HAP-1 (cell line): ENCODE measurements at regions not wholly inside any gene's neighbourhood (a gene's known extent, or its start where the extent isn't known, plus 50 kb on each side); places are given as distances from the start of the nearest gene placed in this dataset.

Source experiments
- DNase-seq, 2 experiments: peaks; one replicate each; pipeline ENCODE4 v3.0.0-alpha.2; 2016 to 2020; ENCODE audit warnings: low spot score in 2 of 2
- H3K27me3 ChIP-seq: fragments of 250-450 bp; sonication (Bioruptor Pico); 2 replicates; pipeline ENCODE4 v1.5.1; 2020; ENCODE audit warnings: low read depth, mild to moderate bottlenecking, moderate library complexity
- H3K36me3 ChIP-seq: fragments of 250-450 bp; sonication (Bioruptor Pico); replicated peaks from 2 replicates; pipeline ENCODE4 v1.5.1; 2020; ENCODE audit warnings: mild to moderate bottlenecking
- H3K4me1 ChIP-seq: fragments of 250-450 bp; sonication (Bioruptor Pico); 2 replicates; pipeline ENCODE4 v1.5.1; 2020; ENCODE audit warnings: mild to moderate bottlenecking
- H3K4me3 ChIP-seq: fragments of 250-450 bp; sonication (Bioruptor Pico); 2 replicates; pipeline ENCODE4 v1.5.1; 2020; ENCODE audit warnings: mild to moderate bottlenecking, moderate library complexity
- H3K9me3 ChIP-seq: fragments of 250-450 bp; sonication (Bioruptor Pico); 2 replicates; pipeline ENCODE4 v1.5.1; 2020; ENCODE audit warnings: mild to moderate bottlenecking, moderate library complexity
- in situ Hi-C: fragments of 300-500 bp; cut with MboI; formaldehyde crosslinking; loops from 3 replicates; pipeline ENCODE4 v1.14.3; 2020; ENCODE audit warnings: low sequenced_read_pairs, inconsistent platforms, mixed read lengths

DNA sequence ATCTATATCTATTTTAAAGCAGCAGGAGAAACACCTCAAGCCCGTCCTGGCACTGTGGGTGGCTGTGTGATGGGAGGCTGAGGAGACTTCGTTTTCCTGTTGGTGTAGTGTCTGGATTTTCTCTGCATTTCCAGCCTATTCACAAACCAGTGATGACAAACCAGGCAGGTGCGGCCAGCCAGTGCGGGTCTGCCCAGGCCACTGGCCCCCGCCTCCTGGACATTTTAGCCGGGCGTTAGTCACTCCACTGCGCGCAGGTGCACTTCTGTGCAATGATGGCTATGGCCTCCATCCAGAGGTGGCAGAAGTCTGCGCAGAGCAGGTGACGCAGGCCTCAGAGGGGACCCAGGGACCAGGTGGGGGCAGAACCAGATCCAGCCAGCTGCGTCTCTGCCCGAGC is 64.9 kb upstream of the PITRM1 start:
- Histone ChIP-seq H3K4me1 (no peaks in the 10 kb centered on the region), H3K27me3 (no peaks in the 10 kb centered on the region), H3K36me3 (no peaks in the 10 kb centered on the region), H3K4me3 (no peak overlapping the region), H3K9me3 (no peaks in the 10 kb centered on the region)
- no peak for DNase-seq
- in situ Hi-C loops = no loop called here

GRCh38 chr10:3236644-3237404 is 64.2 kb upstream of the PITRM1 start:
- in situ Hi-C loops = no loop called here
- H3K4me3 ChIP-seq = no peak overlapping the region
- no peaks in the 10 kb centered on the region for H3K36me3 ChIP-seq
- no peaks in the 10 kb centered on the region for H3K9me3 ChIP-seq
- no peaks in the 10 kb centered on the region for H3K4me1 ChIP-seq
- no peak for DNase-seq
- H3K27me3 ChIP-seq = no peaks in the 10 kb centered on the region

DNA sequence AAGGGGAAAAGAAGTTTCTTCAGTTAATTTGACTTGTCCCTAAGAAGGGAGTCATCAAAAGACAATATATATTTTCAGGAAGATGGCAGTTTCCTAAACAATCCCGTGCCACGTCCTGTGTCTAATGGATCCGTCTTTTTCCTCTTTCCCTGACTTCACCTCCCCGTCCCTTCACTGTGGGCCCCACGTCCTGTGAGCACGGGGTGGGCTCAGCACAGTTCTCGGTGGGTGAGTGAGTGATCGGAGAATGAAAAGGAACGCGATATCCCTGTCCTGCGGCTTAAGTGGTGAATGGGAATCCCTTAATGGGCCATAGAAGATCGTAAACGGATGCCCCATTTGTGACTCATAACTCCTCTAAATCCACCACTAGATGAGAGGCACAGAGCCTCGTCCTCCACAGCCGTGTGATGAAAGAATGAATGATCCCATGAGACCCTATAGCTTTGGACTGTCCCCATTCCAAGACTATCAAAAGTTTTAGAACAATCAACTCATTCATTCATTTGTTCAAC is 63.5 kb upstream of the PITRM1 start:
- in situ Hi-C loops = no loop called here
- H3K27me3 ChIP-seq = no peaks in the 10 kb centered on the region

GRCh38 chr10:3235395-3235794 is 62.8 kb upstream of the PITRM1 start:
- no peaks in the 10 kb centered on the region for H3K36me3 ChIP-seq
- no peaks in the 10 kb centered on the region for H3K4me1 ChIP-seq
- H3K4me3 ChIP-seq = no peak overlapping the region
- no peaks in the 10 kb centered on the region for H3K9me3 ChIP-seq
- DNase-seq = no peak
- in situ Hi-C loops = no loop called here
- H3K27me3 ChIP-seq = no peaks in the 10 kb centered on the region

More for the DNA sequence above, 63.5 kb upstream of the PITRM1 start:
- no peak for DNase-seq
- H3K36me3 ChIP-seq = no peaks in the 10 kb centered on the region
- no peaks in the 10 kb centered on the region for H3K9me3 ChIP-seq
- no peak overlapping the region for H3K4me3 ChIP-seq
- H3K4me1 ChIP-seq = no peaks in the 10 kb centered on the region

GRCh38 chr10:3233486-3233990 is 61.0 kb upstream of the PITRM1 start:
- H3K27me3 ChIP-seq = no peaks in the 10 kb centered on the region
- H3K4me3 ChIP-seq = no peak overlapping the region
- DNase-seq = no peak
- in situ Hi-C loops = no loop called here
- H3K9me3 ChIP-seq = no peaks in the 10 kb centered on the region
- H3K36me3 ChIP-seq = no peaks in the 10 kb centered on the region
- H3K4me1 ChIP-seq = no peaks in the 10 kb centered on the region

- no peak for DNase-seq
- no peaks in the 10 kb centered on the region for H3K9me3 ChIP-seq
- H3K4me1 ChIP-seq = no peaks in the 10 kb centered on the region
- in situ Hi-C loops = no loop called here
- H3K27me3 ChIP-seq = no peaks in the 10 kb centered on the region
- H3K4me3 ChIP-seq = no peak overlapping the region
- no peaks in the 10 kb centered on the region for H3K36me3 ChIP-seq
These were observed 59.6 kb upstream of the PITRM1 start for GRCh38 chr10:3231951-3232730.

GRCh38 chr10:3229815-3230214 is 57.2 kb upstream of the PITRM1 start:
- H3K4me3 ChIP-seq = no peak overlapping the region
- DNase-seq = no peak
- H3K27me3 ChIP-seq = no peaks in the 10 kb centered on the region
- H3K4me1 ChIP-seq = no peaks in the 10 kb centered on the region
- no peaks in the 10 kb centered on the region for H3K9me3 ChIP-seq
- in situ Hi-C loops = no loop called here
- H3K36me3 ChIP-seq = no peaks in the 10 kb centered on the region

DNA sequence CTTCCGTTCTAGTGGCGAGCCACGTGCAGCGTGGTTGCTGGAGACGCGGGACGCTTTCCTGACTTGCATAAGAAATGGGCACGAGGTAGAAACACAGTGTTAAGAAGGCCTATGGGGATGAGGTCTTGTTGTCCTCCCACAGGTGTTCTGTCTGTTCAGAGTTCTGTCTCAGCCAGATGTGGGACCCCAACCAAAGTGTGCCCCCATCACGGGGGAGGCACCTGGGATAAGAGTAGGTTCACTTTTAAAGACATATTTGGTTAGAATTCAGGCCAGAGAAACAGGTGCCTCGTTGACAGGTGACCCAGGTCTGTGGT is 56.0 kb upstream of the PITRM1 start:
- Histone ChIP-seq H3K9me3 (no peaks in the 10 kb centered on the region), H3K36me3 (no peaks in the 10 kb centered on the region), H3K4me1 (no peaks in the 10 kb centered on the region), H3K27me3 (no peaks in the 10 kb centered on the region), H3K4me3 (no peak overlapping the region)
- DNase-seq = no peak
- in situ Hi-C loops = no loop called here

- Histone ChIP-seq H3K27me3 (no peaks in the 10 kb centered on the region), H3K4me3 (no peak overlapping the region), H3K4me1 (no peaks in the 10 kb centered on the region), H3K9me3 (no peaks in the 10 kb centered on the region), H3K36me3 (no peaks in the 10 kb centered on the region)
- in situ Hi-C loops = no loop called here
- DNase-seq = no peak
These were observed 54.6 kb upstream of the PITRM1 start for GRCh38 chr10:3226960-3227744.

- H3K27me3 ChIP-seq = no peaks in the 10 kb centered on the region
- no peaks in the 10 kb centered on the region for H3K36me3 ChIP-seq
- in situ Hi-C loops = no loop called here
- no peak overlapping the region for H3K4me3 ChIP-seq
- no peaks in the 10 kb centered on the region for H3K9me3 ChIP-seq
- no peak for DNase-seq
- H3K4me1 ChIP-seq = no peaks in the 10 kb centered on the region
These were observed 53.0 kb upstream of the PITRM1 start for GRCh38 chr10:3225561-3225960.

DNA sequence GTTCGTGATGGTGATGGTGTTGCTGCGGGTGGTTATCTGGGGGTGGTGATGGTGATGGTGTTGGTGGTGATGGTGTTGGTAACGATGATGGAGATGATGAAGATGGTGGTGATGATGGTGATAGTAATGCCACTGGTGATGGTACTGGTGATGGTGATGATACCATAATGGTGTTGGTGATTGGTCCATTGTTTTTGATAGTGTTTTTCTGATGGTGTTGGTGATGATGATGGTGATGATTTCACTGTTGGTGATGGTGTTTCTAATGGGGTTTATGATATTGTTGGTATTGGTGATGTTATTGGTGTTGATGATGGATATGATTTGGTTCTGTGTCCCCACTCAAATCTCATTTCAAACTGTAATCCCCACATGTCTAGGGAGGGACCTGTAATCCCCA is 51.7 kb upstream of the PITRM1 start:
- no peak for DNase-seq
- H3K27me3 ChIP-seq = no peaks in the 10 kb centered on the region
- no peak overlapping the region for H3K4me3 ChIP-seq
- in situ Hi-C loops = loop anchor here (25.0 kb wide), 2 partner anchors 1438 to 1538 kb away; no protein-coding TSS in a partner anchor
- no peaks in the 10 kb centered on the region for H3K9me3 ChIP-seq
- no peaks in the 10 kb centered on the region for H3K4me1 ChIP-seq
- no peaks in the 10 kb centered on the region for H3K36me3 ChIP-seq

DNA sequence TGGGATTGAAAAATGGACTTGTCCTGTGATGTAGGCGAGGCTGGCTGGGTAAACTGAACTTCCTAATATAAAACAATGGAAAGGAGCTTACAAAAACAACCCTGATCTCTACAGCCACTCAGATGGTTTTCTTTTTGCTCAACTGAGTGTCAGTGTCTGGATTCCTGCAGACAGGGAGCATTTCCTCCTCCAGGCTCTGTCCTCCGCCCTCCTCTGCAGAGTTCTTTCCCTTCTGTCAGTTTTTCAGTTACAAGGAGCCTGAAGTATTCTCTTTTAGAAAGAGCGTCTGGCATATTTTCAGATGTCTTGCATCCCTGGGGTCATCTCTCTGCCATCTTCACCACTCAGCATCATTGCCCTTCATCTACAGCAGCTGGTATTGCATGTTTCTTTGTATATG is 50.0 kb upstream of the PITRM1 start:
- Histone ChIP-seq H3K4me3 (no peak overlapping the region), H3K4me1 (no peaks in the 10 kb centered on the region), H3K9me3 (no peaks in the 10 kb centered on the region), H3K27me3 (no peaks in the 10 kb centered on the region), H3K36me3 (no peaks in the 10 kb centered on the region)
- in situ Hi-C loops = loop anchor here (25.0 kb wide), 2 partner anchors 1440 to 1540 kb away; no protein-coding TSS in a partner anchor
- DNase-seq = no peak
